ENCODE measurements at regions not wholly inside any gene's neighbourhood (a gene's known extent, or its start where the extent isn't known, plus 50 kb on each side); places are given as distances from the start of the nearest gene placed in this dataset.

GRCh38 chr1:36588972-36589371 lies 106.3 kb upstream of the CSF3R start:
- TF ChIP-seq CTCF (IDR thresholded peaks at IDR 0.05) = no peak
- no peak for TF ChIP-seq POLR2A (IDR thresholded peaks at IDR 0.05)
